Body of pancreas (tissue), 4 donors: ENCODE measurements at regions not wholly inside any gene's neighbourhood (a gene's known extent, or its start where the extent isn't known, plus 50 kb on each side); places are given as distances from the start of the nearest gene placed in this dataset.

ENCODE experiments used
- POLR2A ChIP-seq, 3 donors: fragments of 450-650 bp; IDR thresholded peaks; one replicate each; pipeline ENCODE4 v1.6.1; 2016; ENCODE audit warnings: antibody characterized with exemption in 3 of 3, mild to moderate bottlenecking in 2 of 3
- TF ChIP-seq, protein P1 (sequence below), 7 experiments: fragments of 450-650 bp in 4 of 7; fragments of 200-600 bp in 3 of 7; sonication (generic) in 3 of 7; IDR thresholded peaks; one replicate each; pipeline ENCODE4 v1.5.1; 2016 to 2019; ENCODE audit warnings: antibody characterized with exemption in 7 of 7

- TF ChIP-seq, protein P1, sequence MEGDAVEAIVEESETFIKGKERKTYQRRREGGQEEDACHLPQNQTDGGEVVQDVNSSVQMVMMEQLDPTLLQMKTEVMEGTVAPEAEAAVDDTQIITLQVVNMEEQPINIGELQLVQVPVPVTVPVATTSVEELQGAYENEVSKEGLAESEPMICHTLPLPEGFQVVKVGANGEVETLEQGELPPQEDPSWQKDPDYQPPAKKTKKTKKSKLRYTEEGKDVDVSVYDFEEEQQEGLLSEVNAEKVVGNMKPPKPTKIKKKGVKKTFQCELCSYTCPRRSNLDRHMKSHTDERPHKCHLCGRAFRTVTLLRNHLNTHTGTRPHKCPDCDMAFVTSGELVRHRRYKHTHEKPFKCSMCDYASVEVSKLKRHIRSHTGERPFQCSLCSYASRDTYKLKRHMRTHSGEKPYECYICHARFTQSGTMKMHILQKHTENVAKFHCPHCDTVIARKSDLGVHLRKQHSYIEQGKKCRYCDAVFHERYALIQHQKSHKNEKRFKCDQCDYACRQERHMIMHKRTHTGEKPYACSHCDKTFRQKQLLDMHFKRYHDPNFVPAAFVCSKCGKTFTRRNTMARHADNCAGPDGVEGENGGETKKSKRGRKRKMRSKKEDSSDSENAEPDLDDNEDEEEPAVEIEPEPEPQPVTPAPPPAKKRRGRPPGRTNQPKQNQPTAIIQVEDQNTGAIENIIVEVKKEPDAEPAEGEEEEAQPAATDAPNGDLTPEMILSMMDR (IDR thresholded peaks at IDR 0.05), result no peak
- no peak for TF ChIP-seq POLR2A (IDR thresholded peaks at IDR 0.05)
These were observed 112.6 kb upstream of the CCN2 start for GRCh38 chr6:132063738-132064137.
